HG02970 (cell line): ENCODE measurements at regions not wholly inside any gene's neighbourhood (a gene's known extent, or its start where the extent isn't known, plus 50 kb on each side); places are given as distances from the start of the nearest gene placed in this dataset.
"Not testable (repeated sequence)": the region's sequence is repeated elsewhere in the genome, so short reads cannot be mapped to it uniquely, and the experiment has no call there.

ENCODE experiments used
- ATAC-seq: cut with Tn5 transposase; IDR thresholded peaks from one replicate; pipeline ENCODE4 v1.9.1; 2021; ENCODE audit warnings: mild to moderate bottlenecking, moderate library complexity, moderate number of reproducible peaks; ENCODE audit not compliant: unreplicated experiment, low FRiP score

DNA sequence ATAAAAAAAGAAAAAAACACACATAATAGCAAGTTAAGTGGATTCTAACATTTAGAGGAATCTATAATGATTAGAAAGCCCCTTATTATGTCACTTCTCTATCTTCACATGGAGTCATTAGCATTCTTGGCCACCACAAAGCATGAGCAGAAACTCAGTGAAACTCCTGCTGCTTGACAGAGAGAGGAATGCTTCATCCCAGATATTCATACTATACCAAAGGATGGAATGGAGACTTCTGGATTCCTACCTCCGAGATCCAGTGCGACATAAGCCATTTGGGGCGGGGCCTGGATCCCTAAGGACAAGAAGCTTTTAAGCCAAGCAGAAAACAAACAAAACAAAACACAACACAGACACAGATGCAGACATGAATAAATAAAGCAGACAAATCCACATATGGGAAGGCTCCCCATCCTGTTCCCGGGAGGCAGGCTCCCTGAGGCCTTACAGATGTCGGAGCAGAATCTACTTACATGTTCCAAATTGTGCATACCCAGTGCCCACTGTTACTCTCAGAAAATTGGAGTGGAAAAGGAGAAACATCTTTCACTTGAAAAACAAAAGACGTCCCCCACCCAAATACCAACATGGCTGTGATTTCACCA is 727.3 kb downstream of the MAFB start:
- no peak for ATAC-seq

DNA sequence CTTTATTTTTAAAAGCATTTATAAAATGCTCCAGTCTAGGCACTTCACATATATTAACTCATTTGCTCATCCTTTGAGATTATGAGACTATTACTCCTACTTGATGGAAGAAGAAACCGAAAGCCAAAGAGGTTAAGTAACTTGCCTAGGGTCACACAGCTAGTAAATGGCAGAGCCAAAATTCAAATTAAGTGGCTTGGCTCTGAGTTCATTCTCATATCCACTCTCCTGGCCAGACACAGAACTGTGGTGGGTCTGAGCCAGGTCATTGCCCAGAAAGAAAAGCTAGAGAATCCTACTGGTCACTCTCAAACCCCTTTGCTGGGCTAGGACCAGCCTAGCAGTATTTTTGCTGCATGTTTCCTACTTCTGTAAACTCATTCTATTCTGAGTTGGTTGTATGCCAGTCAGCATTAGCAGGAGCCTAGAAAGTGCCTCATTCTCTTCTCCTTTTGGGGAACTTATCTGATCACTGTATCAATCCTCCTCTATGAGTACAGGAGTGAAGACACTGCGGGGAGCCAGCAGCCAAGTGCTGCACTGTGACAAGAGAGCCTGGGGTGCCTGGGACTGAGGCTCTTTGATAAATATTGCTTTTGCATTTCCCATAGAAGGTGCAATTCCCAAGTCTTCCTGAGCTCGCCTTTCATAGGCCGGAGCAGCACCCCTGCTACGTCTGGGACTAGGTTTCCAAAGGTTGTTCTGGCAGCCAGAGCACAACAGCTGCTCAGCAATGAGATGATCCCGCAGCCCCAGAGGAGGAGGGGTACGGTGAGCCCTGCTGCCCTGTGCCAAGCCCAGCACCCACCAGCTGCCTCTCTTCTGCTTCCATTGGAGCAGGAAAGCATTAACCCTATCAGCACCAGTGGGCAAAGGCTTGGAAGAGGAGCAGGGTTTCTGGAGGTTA is 728.3 kb downstream of the MAFB start:
- ATAC-seq = no peak

DNA sequence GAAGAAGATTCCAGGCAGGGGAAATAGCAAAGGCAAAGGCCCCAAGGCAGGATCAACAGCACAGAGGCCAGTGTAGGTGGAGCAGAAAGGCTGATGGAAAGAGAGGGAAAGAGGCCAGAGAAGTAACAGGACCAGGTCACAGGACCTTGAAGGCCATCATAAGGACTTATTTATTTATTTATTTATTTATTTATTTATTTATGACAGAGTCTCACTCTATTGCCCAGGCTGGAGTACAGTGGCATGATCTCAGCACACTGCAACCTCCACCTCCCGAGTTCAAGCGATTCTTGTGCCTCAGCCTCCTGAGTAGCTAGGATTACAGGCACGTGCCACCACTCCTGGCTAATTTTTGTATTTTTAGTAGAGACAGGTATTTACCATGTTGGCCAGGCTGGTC is 731.1 kb downstream of the MAFB start:
- ATAC-seq = not testable (repeated sequence)

DNA sequence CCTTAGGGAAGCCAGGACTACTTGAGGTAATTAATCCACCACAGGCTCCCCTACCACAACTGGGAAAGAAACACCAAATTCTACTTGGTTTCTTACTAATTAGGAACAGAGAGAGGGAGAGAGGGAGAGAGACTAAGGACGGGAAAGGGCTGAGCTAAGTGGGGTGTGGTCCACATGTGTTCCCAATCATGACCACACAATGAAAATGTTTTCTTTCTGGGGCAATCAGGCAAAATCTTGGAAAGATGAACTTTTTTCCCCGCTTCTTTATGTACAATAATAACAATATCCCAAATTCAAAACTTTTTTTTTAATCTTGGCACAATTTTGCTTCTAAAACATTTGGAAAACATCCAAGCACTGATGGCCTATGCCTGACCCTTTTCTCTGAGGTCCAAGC is 734.4 kb downstream of the MAFB start:
- no peak for ATAC-seq

DNA sequence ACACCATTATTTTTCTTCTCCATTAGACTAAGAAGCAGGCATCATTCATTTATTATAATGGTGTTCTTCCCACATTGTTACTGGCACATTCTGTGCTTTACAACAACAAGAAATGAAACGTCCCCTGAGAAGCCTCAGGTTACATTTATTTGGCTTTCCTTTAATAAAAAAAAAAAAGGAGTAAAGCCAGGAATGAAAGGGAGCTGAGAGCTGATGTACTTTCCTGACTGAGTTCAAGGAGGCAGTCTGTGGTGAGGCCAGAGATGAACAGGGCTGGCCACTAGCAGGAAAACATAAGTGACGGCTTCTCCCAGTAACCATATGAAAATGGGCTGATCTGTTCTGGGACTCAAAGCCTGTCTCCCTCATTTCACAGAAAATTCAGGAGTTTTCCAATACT is 742.1 kb downstream of the MAFB start:
- no peak for ATAC-seq

DNA sequence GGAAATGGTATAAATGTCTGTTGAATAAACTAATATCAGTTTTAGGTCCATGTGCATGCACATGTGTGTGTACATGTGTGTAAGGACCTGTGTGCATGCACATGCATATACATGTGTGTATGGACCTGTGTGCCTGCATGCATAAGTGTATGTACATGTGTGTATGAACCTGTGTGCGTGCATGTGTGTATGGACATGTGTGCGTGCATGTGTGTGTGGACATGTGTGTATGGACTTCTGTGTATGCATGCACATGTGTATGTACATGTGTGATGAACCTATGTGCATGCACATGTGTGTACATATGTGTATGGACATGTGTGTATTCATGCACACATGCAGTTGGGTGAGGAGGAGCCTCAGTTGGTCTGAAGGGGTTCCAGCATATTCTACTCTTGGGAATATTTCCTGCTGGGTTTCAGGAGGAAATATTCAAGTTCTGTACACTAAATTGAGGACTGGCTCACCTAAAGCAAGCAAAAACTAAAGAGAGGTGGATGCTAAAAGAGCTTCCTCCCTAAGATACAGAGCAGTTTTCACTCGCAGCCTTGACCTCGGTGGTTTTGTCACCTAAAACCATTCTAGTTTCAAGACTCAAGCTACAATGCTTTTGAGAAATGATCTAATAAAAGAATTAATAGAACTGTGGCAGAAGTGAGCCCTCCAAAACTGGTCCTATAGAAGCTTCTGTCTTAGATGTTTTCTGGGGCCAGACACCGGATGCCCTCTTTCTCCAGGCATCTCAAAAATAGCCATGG is 742.8 kb downstream of the MAFB start:
- no peak for ATAC-seq

DNA sequence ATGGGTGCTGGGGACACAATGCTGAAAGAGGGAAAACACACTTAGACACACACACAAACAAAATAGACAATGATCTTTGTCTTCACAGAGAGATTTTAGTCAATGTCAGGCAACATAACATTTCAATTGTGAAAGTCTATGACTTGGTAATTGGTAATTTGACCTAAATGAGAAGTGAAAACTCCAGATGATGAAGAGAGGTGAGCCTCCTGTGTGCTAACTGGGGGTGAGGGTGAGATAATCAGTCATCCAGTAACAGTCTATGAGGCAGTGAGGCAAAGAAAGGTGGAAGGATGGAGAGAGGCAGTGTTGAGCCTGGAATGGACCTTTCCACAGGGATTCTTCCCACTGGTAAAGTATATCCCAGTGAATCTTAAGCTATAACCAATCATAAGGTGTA is 744.2 kb downstream of the MAFB start:
- no peak for ATAC-seq

DNA sequence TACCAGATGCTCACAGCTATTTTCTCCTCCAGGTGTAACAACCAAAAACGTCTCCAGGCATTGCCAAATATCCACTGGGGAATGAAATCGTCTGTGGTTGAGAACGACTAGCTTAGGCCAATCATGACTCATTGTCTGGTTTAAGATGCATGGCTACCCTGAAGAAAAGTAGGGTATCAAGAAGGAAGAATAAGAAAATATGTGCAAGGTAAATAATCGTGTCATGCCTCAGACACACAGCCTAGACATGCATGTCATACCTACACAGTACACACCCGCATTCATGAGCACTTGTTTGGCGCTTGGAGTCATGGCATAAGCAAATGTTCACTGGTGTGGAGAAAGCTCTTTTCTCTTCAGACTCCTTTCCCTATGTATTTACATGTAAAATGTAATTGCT is 745.7 kb downstream of the MAFB start:
- ATAC-seq = no peak

DNA sequence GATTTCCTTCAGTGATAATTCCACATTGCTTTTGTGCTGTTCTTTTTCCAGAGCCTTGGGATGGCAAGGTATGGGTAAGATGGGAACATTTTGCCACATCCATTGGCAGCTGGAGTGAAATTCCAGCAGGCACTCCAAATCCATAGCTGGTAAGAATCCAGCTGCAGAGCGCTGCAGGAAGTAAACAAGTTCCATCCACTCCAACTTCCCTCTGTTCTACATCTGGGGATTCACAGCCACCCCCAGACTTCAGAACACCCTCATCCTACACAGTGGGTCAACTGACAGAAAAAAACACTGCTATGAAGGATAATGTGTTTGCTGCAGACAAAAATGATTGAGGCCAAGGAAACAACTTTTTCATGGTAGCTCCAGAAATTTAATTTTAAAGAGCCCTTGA is 747.8 kb downstream of the MAFB start:
- no peak for ATAC-seq

DNA sequence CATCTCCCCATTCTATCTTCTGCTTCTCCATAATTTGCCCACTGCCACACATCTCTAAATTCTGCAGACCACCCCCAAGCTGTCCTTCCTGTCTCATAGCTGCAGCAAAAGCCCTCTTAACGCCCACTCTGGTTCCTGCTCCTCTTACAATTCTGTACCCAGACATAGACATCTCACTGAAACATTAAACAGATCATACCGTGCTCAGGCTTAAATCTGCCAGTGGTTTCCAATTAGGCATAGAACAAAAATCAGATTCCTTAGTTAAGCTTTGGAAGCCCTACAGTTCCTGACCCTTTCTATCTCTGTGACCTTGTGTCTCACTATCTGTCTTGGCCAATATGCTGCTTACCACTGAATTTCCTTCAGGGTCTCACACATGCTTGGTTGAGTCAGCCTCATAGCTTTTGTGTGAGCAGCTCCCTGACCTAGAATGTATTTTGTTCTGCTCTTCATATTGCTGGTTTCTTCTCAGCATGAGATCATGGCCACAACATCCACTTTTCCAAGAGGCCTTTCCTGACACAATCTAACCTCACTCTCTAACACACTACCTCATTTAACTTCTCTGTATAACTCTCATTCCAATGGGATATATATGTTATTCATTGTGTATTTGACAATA is 749.7 kb downstream of the MAFB start:
- no peak for ATAC-seq

DNA sequence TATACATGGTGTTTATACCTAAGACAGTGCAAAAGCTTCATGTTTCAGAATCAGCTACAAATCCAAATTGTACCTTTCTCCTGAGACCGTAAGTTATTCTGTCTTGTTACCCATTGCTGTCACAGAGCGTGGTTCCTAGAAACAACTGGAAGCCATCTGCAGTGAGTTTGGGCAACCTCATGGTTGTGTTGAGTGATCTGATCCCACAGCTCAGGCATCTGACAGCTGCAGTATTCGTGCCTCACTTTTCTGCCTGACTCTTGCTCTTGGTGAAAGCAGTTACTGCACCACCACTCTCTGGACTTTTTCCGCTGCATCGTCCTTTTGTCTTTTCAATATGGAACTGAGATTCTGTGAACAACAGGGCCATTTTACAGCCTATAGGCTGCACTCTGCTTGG is 752.6 kb downstream of the MAFB start:
- ATAC-seq = no peak

DNA sequence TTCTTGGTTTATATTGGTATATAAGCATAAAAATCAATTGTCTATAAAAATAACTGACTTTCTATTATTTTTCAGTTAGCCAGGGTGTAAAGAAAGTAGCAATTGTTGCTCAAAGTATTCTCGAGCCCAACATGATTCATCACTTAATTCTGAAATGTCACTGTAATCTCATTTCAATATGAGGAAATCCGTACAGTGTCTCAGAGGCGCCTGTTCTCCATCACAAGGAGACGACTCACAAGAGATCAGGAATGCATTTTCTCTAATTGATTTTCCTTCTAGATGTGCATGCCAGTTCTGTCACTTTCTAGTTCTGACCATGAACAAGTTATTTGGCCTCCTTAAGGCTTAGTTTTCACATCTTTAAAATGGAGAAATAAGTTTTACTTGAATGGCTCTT is 753.1 kb downstream of the MAFB start:
- no peak for ATAC-seq

DNA sequence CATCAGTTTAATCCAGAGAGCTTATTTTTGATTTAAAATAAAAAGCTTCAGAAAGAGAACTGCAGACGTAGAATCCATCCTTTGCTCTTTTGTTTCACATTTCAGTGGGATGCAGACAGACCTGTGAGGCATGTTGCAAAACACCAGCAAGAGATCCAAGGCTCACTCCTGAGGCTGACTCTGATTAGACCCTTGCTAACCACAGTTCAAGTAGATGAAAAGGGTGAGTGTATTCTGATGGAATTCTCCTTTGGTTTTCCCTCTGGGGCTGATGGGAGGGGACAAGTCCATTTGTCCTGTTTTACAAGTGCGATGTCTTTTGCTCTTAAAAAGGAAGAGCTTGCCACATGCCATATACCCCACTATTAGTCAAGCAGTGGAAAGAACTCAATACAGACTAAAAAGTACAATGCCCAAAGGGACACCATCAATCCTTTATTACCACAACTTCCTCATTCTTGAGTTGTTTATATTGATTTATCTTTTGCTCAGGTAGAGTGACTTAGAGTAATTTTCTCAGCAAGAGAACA is 772.7 kb downstream of the MAFB start:
- ATAC-seq = no peak

DNA sequence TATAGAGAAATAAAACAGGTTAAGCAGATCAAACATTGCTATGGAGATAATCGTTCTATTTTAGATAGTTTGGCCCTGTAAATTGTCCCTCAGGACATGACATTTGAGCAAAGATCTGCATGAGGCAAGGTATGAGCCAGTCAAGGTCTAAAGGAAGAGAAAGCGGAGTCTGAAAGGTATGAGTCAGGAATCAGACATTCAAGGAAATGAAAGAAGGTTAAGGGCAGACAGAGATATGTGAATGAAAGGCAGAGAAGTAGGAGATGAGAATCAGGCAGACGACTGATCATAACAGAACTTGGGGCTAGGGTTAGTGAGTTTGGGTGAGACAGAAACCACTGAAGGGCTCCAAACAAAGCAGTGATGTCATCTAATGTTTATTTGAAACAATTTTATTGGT is 775.8 kb downstream of the MAFB start:
- ATAC-seq = no peak

DNA sequence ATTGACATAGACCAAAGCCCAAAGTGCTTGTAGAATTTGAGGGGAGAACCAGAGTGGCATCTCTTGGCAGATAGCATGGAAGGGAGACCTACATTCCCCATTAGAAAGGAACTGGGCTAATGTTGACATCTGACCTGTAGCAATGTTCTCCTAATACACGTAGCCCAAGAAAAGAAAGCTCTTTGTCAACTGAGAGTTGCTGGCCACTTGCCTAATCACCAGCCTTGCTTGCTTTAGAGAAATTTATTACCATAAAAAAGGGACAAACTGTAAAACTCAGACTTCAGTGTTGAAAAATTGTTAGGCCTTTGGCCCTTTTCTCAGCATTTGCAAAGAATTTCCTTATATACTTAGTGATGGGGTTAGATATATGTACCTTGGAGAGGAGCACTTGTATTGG is 777.5 kb downstream of the MAFB start:
- ATAC-seq = no peak

DNA sequence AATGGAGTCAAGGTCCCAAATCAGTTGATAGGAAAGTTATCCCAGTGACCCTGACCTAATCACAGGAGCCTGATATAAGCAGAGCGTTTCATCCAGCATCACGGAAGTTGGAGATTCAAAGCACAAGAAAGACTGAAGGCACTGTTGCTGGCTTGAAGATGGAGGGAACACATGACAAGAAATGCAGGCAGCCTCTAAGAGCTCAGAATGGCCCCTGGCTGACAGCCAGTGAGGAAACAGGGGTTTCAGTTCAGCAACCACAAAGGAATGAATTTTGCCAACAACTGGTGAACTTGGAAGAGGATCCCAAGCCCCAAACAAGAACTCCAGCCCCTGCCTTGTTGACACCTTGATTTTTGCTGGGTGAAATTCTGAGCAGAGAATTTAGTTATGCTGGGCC is 778.5 kb downstream of the MAFB start:
- no peak for ATAC-seq

DNA sequence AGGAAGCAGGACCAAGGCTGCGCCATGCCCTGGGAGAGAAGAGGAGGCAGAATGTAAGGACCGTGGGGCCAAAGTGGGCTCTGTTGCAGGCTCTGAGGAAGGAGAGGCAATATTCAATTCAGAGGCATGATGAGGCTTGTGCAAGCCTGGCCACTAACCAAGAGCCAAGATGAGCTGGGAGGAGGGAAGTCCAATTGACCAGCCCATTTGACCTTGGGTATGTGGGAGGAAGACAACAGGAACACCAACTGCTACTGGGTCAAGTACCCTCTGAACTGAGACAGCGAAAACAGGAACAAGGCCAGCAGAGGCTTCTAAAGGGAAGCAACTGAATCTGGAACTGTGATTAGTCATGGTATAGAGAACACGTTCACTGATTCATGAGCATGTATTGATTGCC is 779.6 kb downstream of the MAFB start:
- no peak for ATAC-seq

DNA sequence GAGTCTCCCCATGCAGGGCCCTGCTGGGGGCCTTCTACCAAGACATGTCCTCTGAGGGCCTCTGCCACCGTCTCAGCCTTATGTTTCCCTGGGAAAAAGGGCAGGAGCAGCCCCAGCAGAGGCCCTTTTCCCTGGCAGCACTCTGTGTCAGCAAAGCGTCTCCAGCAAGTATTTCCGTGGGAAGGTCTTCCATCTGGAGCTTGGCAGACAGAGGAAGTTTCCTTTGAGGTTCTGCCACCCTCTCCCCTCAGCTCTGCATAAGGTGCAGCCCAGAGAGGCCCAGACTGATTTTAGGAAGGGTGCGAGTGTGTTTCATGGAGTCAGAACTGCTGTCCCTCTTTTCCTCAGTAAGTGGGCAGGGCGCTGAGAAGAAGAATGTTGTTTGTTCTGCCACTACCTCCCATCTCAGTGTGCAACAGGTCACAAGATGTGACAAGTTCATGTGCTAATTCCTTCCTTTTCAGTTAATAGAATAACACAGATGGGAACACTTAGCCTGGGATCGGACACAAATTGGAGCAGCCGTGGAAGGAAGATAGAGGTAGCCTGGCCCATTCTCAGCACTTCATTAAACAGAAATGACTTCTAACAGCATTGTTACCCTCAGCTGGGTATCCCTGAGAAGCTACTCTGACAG is 784.4 kb downstream of the MAFB start:
- no peak for ATAC-seq

DNA sequence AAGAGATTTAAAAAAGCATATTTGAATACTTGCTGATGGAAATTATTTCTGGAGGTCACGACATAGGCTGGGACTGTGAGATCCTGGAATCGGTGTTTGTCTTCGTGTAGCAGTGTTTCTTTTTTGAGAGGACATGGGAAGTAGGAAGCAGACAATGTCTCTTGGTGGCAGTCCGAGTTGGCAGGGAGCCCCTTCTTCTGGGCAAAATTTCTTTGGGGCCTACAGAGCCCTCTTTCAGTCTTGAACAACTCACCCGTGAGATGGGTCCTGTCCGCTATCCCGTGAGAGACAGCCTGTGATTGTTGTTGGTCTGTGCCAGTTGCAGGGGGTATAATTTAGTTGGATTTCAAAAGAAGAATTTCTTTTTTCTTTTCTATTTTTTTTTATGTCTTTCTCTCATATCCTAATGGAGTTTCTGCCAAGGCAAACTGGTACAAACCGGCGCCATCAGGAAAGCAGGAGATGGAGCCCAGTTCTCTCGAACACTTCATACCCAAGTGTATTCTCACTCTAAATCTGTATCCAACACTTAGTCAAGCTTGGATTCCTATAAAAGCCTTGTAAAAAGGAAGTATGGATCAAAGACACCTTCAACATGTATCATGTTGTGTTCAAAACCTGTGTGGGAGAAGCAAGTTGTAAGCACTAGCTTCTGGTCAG is 785.1 kb downstream of the MAFB start:
- no peak for ATAC-seq

DNA sequence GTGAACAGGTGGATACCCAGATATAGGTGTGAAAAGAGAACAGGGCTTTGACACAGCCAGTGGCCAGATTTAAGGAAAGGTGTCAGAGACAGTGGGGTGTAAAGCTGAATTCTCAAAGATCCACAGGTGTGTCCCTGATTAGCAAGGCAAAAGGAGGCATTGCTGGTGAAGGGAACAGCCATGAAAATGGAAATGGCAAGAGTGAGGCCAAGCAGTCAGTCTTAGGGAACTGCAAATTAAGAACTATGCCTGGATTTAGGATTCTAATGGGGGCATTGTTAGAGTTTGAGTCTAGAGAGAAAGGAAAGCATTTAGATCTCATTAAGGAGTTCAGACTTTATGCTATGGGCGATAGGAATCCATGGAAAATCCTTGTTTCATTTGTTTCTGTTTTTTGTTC is 789.2 kb downstream of the MAFB start:
- no peak for ATAC-seq
